Progenitor cell of endocrine pancreas (in vitro differentiated cells): ENCODE measurements at regions not wholly inside any gene's neighbourhood (a gene's known extent, or its start where the extent isn't known, plus 50 kb on each side); places are given as distances from the start of the nearest gene placed in this dataset.

ENCODE experiments used
- DNase-seq: peaks from one replicate; pipeline ENCODE4 v3.0.0; 2021; ENCODE audit warnings: low spot score; ENCODE audit not compliant: unreplicated experiment
- H3K27ac Mint-ChIP-seq: 2 replicates; pipeline ENCODE4 v1.8.0; 2021; ENCODE audit warnings: mild to moderate bottlenecking, moderate library complexity, mixed read lengths
- H3K27me3 Mint-ChIP-seq: 2 replicates; pipeline ENCODE4 v1.8.0; 2021; ENCODE audit warnings: mixed read lengths
- H3K36me3 Mint-ChIP-seq: 2 replicates; pipeline ENCODE4 v1.8.0; 2022; ENCODE audit warnings: mixed read lengths; ENCODE audit not compliant: insufficient read depth
- H3K4me1 Mint-ChIP-seq: 2 replicates; pipeline ENCODE4 v1.8.0; 2021; ENCODE audit warnings: low read depth, mixed read lengths
- H3K4me3 Mint-ChIP-seq: 2 replicates; pipeline ENCODE4 v1.8.0; 2021; ENCODE audit warnings: low read depth, mild to moderate bottlenecking, moderate library complexity, mixed read lengths
- H3K9me3 Mint-ChIP-seq: 2 replicates; pipeline ENCODE4 v1.8.0; 2021; ENCODE audit warnings: low read depth, mixed read lengths
- TF ChIP-seq, protein P1 (sequence below): fragments of 200-600 bp; sonication (generic); IDR thresholded peaks from one replicate; pipeline ENCODE4 v1.5.0; 2021; ENCODE audit warnings: antibody characterized with exemption, mild to moderate bottlenecking; ENCODE audit not compliant: unreplicated experiment

DNA sequence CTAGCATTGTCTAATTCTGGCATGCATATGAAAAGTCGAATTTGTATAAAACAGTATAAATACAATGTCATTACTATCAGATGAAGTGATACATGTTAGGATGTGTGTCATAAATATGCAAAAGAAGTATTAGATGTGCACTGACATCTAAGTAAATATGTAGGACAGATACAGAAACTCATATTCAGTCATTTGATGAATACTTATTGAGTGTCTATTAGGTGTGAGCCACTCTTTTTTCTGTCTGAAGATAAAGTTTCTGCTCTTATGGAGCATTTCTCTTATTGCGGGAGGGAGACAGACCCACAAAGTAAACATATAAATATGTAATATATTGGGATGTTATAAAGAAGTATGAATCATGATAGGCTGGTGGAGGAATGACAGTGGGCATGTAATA, 426.6 kb upstream of the B3GALT2 start:
- Mint-ChIP-seq H3K4me3 (no peak overlapping the region), H3K9me3 (peaks cover 8% of the 10 kb centered on the region), H3K27ac (no peak overlapping the region), H3K27me3 (no peaks in the 10 kb centered on the region), H3K36me3 (no peaks in the 10 kb centered on the region), H3K4me1 (no peaks in the 10 kb centered on the region)
- TF ChIP-seq, protein P1, sequence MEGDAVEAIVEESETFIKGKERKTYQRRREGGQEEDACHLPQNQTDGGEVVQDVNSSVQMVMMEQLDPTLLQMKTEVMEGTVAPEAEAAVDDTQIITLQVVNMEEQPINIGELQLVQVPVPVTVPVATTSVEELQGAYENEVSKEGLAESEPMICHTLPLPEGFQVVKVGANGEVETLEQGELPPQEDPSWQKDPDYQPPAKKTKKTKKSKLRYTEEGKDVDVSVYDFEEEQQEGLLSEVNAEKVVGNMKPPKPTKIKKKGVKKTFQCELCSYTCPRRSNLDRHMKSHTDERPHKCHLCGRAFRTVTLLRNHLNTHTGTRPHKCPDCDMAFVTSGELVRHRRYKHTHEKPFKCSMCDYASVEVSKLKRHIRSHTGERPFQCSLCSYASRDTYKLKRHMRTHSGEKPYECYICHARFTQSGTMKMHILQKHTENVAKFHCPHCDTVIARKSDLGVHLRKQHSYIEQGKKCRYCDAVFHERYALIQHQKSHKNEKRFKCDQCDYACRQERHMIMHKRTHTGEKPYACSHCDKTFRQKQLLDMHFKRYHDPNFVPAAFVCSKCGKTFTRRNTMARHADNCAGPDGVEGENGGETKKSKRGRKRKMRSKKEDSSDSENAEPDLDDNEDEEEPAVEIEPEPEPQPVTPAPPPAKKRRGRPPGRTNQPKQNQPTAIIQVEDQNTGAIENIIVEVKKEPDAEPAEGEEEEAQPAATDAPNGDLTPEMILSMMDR, result no peak
- DNase-seq, result no peak

DNA sequence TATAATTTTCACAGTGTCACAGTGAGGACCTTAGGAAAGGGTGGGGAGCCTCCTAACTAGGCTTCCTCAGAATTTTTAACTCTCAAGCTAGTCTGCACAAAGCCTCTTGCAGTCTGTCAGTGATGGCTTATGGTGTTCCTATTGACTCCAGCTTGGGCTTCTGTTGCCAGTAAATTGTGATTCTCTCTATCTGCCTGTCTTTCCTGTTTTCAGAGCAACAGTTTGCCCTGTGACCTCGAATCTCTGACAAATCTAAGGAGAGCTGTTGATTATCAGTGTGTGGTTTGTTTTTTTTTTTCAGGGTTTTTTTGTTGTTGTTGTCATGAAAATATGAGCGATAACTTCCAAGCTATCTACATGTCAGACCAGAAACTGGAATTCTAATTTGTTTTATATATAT, 423.2 kb upstream of the B3GALT2 start:
- Mint-ChIP-seq H3K27ac (no peak overlapping the region), H3K4me1 (peaks cover 13% of the 10 kb centered on the region), H3K9me3 (peaks cover 8% of the 10 kb centered on the region), H3K4me3 (no peak overlapping the region), H3K27me3 (no peaks in the 10 kb centered on the region), H3K36me3 (no peaks in the 10 kb centered on the region)
- TF ChIP-seq, protein P1, result no peak
- DNase-seq, result no peak

DNA sequence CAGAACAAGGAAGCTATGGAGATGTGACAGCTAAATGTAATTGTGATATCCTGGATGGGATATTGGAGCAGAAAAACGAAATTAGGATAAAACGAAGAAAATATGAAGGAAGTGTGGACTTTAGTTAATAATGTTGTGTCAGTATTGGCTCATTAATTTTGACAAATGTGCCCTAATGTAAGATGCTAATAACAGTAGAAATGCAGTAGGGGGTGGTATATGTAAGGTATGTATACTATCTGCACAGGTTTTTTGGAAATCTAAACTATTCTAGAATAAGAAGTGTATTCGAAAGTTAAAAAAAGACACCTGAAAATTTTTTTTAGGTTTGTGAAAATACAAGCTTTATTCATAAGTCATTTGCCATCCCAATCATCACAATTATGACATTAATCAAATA, 421.4 kb upstream of the B3GALT2 start:
- H3K27me3 Mint-ChIP-seq, result no peaks in the 10 kb centered on the region
- H3K27ac Mint-ChIP-seq, result no peak overlapping the region
- no peak overlapping the region for H3K4me3 Mint-ChIP-seq
- H3K36me3 Mint-ChIP-seq, result no peaks in the 10 kb centered on the region
- peaks cover 19% of the 10 kb centered on the region for H3K4me1 Mint-ChIP-seq
- TF ChIP-seq, protein P1, result no peak
- peaks cover 8% of the 10 kb centered on the region for H3K9me3 Mint-ChIP-seq
- no peak for DNase-seq

DNA sequence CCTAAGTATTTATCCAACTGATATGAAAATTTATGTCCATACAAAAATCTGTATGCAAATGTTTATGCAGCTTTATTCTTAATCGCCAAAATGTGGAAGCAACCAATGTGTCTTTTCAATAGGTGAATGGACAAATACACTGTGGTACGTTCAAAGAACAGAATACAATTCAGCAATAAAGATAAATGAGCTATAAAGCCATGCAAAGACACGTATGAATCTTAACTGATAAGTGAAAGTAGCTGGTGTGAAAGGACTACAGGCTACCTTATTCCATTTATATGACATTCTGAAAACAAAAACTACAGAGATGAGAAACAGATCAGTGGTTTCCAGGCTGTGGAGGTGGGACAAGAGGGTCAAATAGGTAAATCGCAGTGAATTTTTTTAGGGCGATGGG, 419.6 kb upstream of the B3GALT2 start:
- Mint-ChIP-seq H3K9me3 (peaks cover 8% of the 10 kb centered on the region), H3K4me1 (peaks cover 21% of the 10 kb centered on the region), H3K27ac (no peak overlapping the region), H3K27me3 (no peaks in the 10 kb centered on the region), H3K4me3 (no peak overlapping the region), H3K36me3 (no peaks in the 10 kb centered on the region)
- TF ChIP-seq, protein P1, result no peak
- no peak for DNase-seq

DNA sequence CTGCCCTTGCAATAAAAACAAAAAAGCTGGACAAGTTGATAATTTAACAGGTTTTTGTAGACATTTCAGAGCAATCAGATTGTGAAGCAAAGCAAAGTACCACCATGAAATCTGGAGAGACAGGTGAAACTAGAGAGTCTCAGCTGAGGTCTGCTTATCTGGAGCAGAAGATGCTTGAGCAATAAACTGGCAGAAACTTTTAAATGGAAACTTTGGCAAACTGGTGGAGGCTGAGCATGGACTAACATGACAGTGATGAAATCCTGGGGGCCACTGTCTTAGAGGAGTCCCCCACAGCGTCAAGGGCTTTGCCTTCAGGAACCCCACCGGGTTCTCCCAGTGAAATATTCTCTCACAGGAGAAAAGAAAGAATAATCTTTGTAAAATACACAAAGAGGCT, 416.3 kb upstream of the B3GALT2 start:
- TF ChIP-seq, protein P1, result no peak
- Mint-ChIP-seq H3K36me3 (no peaks in the 10 kb centered on the region), H3K27ac (no peak overlapping the region), H3K9me3 (no peaks in the 10 kb centered on the region), H3K4me1 (peaks cover 21% of the 10 kb centered on the region), H3K27me3 (no peaks in the 10 kb centered on the region), H3K4me3 (no peak overlapping the region)
- no peak for DNase-seq
